Endodermal cell (in vitro differentiated cells): ENCODE measurements at regions not wholly inside any gene's neighbourhood (a gene's known extent, or its start where the extent isn't known, plus 50 kb on each side); places are given as distances from the start of the nearest gene placed in this dataset.

Experiments
- DNase-seq: peaks from one replicate; pipeline ENCODE4 v3.0.0-alpha.2; 2017
- H3K27ac ChIP-seq: 2 replicates; pipeline ENCODE4 v1.5.1; 2013; ENCODE audit warnings: mild to moderate bottlenecking, low read depth, low read length, moderate library complexity
- H3K27me3 ChIP-seq: 2 replicates; pipeline ENCODE4 v1.6.1; 2013; ENCODE audit warnings: mild to moderate bottlenecking, low read length, moderate library complexity; ENCODE audit not compliant: insufficient read depth, control insufficient read depth, poor library complexity, severe bottlenecking
- H3K36me3 ChIP-seq: 2 replicates; pipeline ENCODE4 v1.7.0; 2013; ENCODE audit warnings: mild to moderate bottlenecking, low read length, moderate library complexity; ENCODE audit not compliant: control insufficient read depth, insufficient read depth
- H3K4me1 ChIP-seq: one replicate; pipeline ENCODE4 v1.7.0; 2013; ENCODE audit warnings: low read length; ENCODE audit not compliant: control insufficient read depth, insufficient read depth
- H3K4me3 ChIP-seq: 2 replicates; pipeline ENCODE4 v1.5.1; 2013; ENCODE audit warnings: mild to moderate bottlenecking, low read length, moderate library complexity
- H3K9ac ChIP-seq: 2 replicates; pipeline ENCODE4 v1.6.1; 2013; ENCODE audit warnings: mild to moderate bottlenecking, low read length, moderate library complexity; ENCODE audit not compliant: poor library complexity, severe bottlenecking; ENCODE audit errors: extremely low read depth
- H3K9me3 ChIP-seq: 2 replicates; pipeline ENCODE4 v1.6.1; 2013; ENCODE audit warnings: mild to moderate bottlenecking, low read length, moderate library complexity; ENCODE audit not compliant: control insufficient read depth
- H3K27ac Mint-ChIP-seq: 2 replicates; pipeline ENCODE4 v1.8.0; 2020; ENCODE audit warnings: mixed read lengths
- H3K27me3 Mint-ChIP-seq: 2 replicates; pipeline ENCODE4 v1.8.0; 2021; ENCODE audit warnings: mild to moderate bottlenecking, mixed read lengths; ENCODE audit not compliant: insufficient read depth
- H3K36me3 Mint-ChIP-seq: 2 replicates; pipeline ENCODE4 v1.8.0; 2020; ENCODE audit warnings: low read depth, mixed read lengths
- H3K4me1 Mint-ChIP-seq: 2 replicates; pipeline ENCODE4 v1.8.0; 2020; ENCODE audit warnings: mixed read lengths
- H3K4me3 Mint-ChIP-seq: 2 replicates; pipeline ENCODE4 v1.8.0; 2020; ENCODE audit warnings: mild to moderate bottlenecking, moderate library complexity, mixed read lengths
- H3K9me3 Mint-ChIP-seq: 2 replicates; pipeline ENCODE4 v1.8.0; 2020; ENCODE audit warnings: mild to moderate bottlenecking, mixed read lengths
- CTCF ChIP-seq: fragments of 200-600 bp; sonication (generic); conservative IDR thresholded peaks from 2 replicates; pipeline ENCODE4 v1.5.0; 2021; ENCODE audit warnings: antibody characterized with exemption, mild to moderate bottlenecking
- WGBS, 2 experiments: methylation state at CpG; one replicate each; pipeline versions ENCODE4 v1.1.5 to v1.1.7; 2013; ENCODE audit warnings: missing lambda C conversion rate in 2 of 2, mixed read lengths in 1 of 2; ENCODE audit not compliant: insufficient coverage in 1 of 2, insufficient read length in 1 of 2; 5-methylcytosine and 5-hydroxymethylcytosine counted together

- 90 to 91% methylated on average over 5 of the region's 5 CpGs for WGBS, 2 experiments
- H3K36me3 Mint-ChIP-seq: no peaks in the 10 kb centered on the region
- peak; percentile 53 for DNase-seq
Measured at GRCh38 chr14:32003585-32003984, 73.5 kb upstream of the ARHGAP5 start.

GRCh38 chr14:32004300-32004699 lies 72.8 kb upstream of the ARHGAP5 start:
- no peaks in the 10 kb centered on the region for H3K9me3 Mint-ChIP-seq
- peaks cover 15% of the 10 kb centered on the region for H3K4me1 Mint-ChIP-seq
- H3K27me3 Mint-ChIP-seq: peaks cover 39% of the 10 kb centered on the region
- no peak overlapping the region for H3K27ac ChIP-seq
- 78 to 84% methylated on average over 4 of the region's 4 CpGs for WGBS, 2 experiments
- no peak overlapping the region for H3K27ac Mint-ChIP-seq
- DNase-seq: no peak
- H3K4me3 ChIP-seq: no peak overlapping the region
- H3K36me3 Mint-ChIP-seq: no peaks in the 10 kb centered on the region
- peaks cover 8% of the 10 kb centered on the region for H3K4me1 ChIP-seq
- no peaks in the 10 kb centered on the region for H3K36me3 ChIP-seq
- H3K9me3 ChIP-seq: no peaks in the 10 kb centered on the region
- no peak overlapping the region for H3K9ac ChIP-seq
- no peak overlapping the region for H3K4me3 Mint-ChIP-seq
- no peak for TF ChIP-seq CTCF
- peaks cover 17% of the 10 kb centered on the region for H3K27me3 ChIP-seq

More at GRCh38 chr14:32003585-32003984, 73.5 kb upstream of the ARHGAP5 start:
- Histone ChIP-seq H3K27me3 (peaks cover 24% of the 10 kb centered on the region), H3K36me3 (no peaks in the 10 kb centered on the region), H3K4me1 (peaks cover 8% of the 10 kb centered on the region), H3K9ac (no peak overlapping the region), H3K27ac (no peak overlapping the region), H3K9me3 (no peaks in the 10 kb centered on the region), H3K4me3 (no peak overlapping the region)
- Mint-ChIP-seq H3K4me3 (no peak overlapping the region), H3K27ac (no peak overlapping the region), H3K27me3 (peaks cover 46% of the 10 kb centered on the region), H3K4me1 (peaks cover 14% of the 10 kb centered on the region), H3K9me3 (no peaks in the 10 kb centered on the region)
- peak; percentile 41 for TF ChIP-seq CTCF

DNA sequence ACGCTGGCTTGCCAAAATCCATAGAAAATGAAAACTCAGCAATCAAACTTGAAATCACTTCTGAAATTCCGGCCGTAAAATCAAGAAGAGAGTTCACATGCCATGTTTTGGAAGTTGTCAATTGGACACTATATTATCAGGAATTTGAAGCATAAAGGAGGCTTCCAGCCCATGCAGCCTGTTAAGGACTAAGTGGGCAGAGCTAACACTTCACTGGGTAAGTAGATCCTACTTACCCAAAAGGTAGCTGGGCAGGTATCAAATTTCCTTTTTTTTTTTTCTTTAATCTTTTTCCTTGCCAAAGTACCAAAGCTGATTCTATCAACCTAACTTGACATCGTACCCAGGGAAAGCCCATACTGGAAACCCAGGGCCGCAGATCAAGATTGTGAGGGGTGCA lies 71.5 kb upstream of the ARHGAP5 start:
- no peak overlapping the region for H3K4me3 Mint-ChIP-seq
- no peak overlapping the region for H3K4me3 ChIP-seq
- H3K9me3 ChIP-seq: no peaks in the 10 kb centered on the region
- H3K27ac ChIP-seq: no peak overlapping the region
- no peaks in the 10 kb centered on the region for H3K36me3 Mint-ChIP-seq
- TF ChIP-seq CTCF: no peak
- no peak overlapping the region for H3K27ac Mint-ChIP-seq
- H3K4me1 ChIP-seq: peaks cover 8% of the 10 kb centered on the region
- H3K4me1 Mint-ChIP-seq: peaks cover 22% of the 10 kb centered on the region
- WGBS, 2 experiments: 94 to 96% methylated on average over 5 of the region's 5 CpGs
- no peaks in the 10 kb centered on the region for H3K36me3 ChIP-seq
- no peaks in the 10 kb centered on the region for H3K9me3 Mint-ChIP-seq
- no peak overlapping the region for H3K9ac ChIP-seq
- no peak for DNase-seq
- H3K27me3 Mint-ChIP-seq: peaks cover 29% of the 10 kb centered on the region
- H3K27me3 ChIP-seq: peaks cover 7% of the 10 kb centered on the region
